Coronary artery (tissue), 2 donors: ENCODE measurements at regions not wholly inside any gene's neighbourhood (a gene's known extent, or its start where the extent isn't known, plus 50 kb on each side); places are given as distances from the start of the nearest gene placed in this dataset.

Experiments used
- DNase-seq: peaks from one replicate; pipeline ENCODE4 v3.0.0-alpha.2; 2017; ENCODE audit warnings: low spot score
- H3K27ac ChIP-seq, 2 donors: fragments of 200-600 bp; sonication (generic); one replicate each; pipeline ENCODE4 v1.5.1; 2016 to 2019
- H3K4me3 ChIP-seq: fragments of 200-600 bp; sonication (generic); 2 replicates; pipeline ENCODE4 v1.5.1; 2016; ENCODE audit warnings: mild to moderate bottlenecking, moderate library complexity
- CTCF ChIP-seq: fragments of 200-600 bp; sonication (generic); IDR thresholded peaks from one replicate; pipeline ENCODE4 v1.5.1; 2019; ENCODE audit warnings: antibody characterized with exemption

DNA sequence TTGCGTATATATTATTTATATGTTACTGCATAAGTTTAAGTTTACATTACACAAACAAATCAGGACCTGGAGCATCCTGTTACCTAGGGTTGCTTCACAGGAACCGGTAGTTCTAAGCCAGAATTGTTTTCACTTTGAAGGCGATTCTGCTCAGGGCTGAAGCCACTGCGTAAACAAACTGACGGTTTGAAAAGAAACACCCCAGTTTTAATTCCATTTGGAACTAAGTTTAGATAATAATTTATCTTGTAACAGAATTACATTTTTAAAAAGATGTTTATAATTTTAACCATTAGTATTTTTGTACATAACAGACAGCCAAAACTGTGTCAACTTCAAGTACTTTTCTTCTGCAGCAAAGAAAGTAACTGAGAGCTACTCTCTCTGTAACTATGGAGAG, 282.1 kb upstream of the LYPLAL1 start:
- DNase-seq = no peak
- Histone ChIP-seq H3K4me3 (no peak overlapping the region), H3K27ac (no peak overlapping the region)
- no peak for TF ChIP-seq CTCF

GRCh38 chr1:218895064-218895587, 278.6 kb upstream of the LYPLAL1 start:
- Histone ChIP-seq H3K4me3 (no peak overlapping the region), H3K27ac (no peak overlapping the region)
- DNase-seq = no peak
- TF ChIP-seq CTCF = no peak

DNA sequence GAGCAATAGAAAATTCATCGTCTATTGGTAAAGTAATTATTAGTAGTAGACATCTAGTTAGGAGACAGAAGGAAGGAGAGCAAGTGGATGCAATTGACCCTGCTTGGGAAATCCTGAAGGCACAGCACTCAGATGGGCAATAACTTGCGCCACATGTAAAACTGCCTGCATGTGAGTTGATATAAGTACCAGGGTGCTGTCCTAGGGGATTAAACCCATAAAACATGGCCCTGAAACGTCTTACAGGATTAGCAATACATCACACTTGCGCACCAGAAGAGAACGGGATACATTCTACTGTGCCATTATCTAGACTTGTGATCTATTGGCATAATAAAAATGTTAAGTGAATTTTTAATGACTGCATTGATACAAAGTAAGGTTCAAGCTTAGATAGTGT, 277.5 kb upstream of the LYPLAL1 start:
- Histone ChIP-seq H3K4me3 (no peak overlapping the region), H3K27ac (no peak overlapping the region)
- DNase-seq = no peak
- TF ChIP-seq CTCF = no peak

- Histone ChIP-seq H3K27ac (no peak overlapping the region), H3K4me3 (no peak overlapping the region)
- TF ChIP-seq CTCF = no peak
- DNase-seq = no peak
Observed at GRCh38 chr1:218898921-218899320, 274.8 kb upstream of the LYPLAL1 start.

DNA sequence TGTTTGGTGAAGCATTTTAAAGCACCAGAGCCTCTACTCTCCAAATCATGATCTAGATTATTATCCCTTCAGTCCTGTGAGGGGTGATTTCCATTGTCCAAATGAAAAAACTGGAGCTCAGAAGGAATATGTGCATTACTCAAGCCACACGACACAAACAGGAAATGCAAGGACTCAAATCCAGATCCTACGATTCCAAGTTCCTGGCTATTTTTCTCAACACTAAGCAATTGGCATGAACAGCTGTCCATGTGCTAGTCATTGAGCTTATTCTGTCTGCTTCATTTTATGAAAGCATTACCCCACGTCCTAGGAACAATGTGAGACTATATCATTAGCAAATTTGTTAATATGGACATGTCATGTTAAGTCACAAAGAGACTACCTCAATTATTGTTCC, 273.1 kb upstream of the LYPLAL1 start:
- DNase-seq = no peak
- no peak for TF ChIP-seq CTCF
- Histone ChIP-seq H3K4me3 (no peak overlapping the region), H3K27ac (no peak overlapping the region)

DNA sequence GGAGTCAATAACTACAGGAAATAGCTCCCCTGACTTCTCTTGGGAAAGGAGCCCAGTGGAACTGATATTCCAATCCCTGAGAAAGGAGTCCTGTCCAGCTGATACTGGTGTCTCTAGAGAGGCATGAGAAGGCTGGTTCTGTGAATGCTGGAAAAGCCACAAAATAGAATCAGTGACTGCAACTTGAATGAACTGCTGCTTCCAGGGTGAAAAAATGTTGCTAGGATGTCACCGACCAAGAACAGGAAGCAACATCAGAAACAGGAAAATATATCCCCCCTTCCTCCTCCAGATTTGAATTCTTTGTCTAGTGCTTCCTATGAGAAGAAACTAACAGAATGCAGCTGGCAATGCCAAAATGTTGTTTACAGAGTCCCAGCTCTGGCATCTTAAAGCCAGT, 269.3 kb upstream of the LYPLAL1 start:
- Histone ChIP-seq H3K27ac (no peak overlapping the region), H3K4me3 (no peak overlapping the region)
- no peak for TF ChIP-seq CTCF
- no peak for DNase-seq

GRCh38 chr1:218916720-218917119, 257.0 kb upstream of the LYPLAL1 start:
- no peak for TF ChIP-seq CTCF
- Histone ChIP-seq H3K27ac (no peak overlapping the region), H3K4me3 (no peak overlapping the region)
- DNase-seq = no peak
